IMR-90 (cell line): ENCODE measurements at regions not wholly inside any gene's neighbourhood (a gene's known extent, or its start where the extent isn't known, plus 50 kb on each side); places are given as distances from the start of the nearest gene placed in this dataset.

Experiments
- ATAC-seq: fragments of 200-7000 bp; cut with Tn5 transposase; 2 replicates; pipeline ENCODE4 v1.9.1; 2020; ENCODE audit warnings: low read depth, mild to moderate bottlenecking, moderate library complexity
- BruUV-seq: library from RNA; stranded (reverse); fragments of 400-500 nt; replicated peaks from 2 replicates; lab custom pipeline; 2021; lab: Mats Ljungman, UMichigan
- CTCF ChIA-PET: fragments of 300-600 bp; formaldehyde crosslinking; extraction: SDS; loops from one replicate; lab custom pipeline; 2021; ENCODE audit warnings: antibody characterized with exemption; lab: Yijun Ruan, JAX
- POLR2A ChIA-PET: fragments of 300-600 bp; sonication (Branson Sonifier 250); formaldehyde crosslinking; loops from one replicate; lab custom pipeline; 2022; ENCODE audit warnings: antibody characterized with exemption; ENCODE audit not compliant: unreplicated experiment; lab: Charles Lee
- DNase-seq: peaks from one replicate; pipeline ENCODE4 v3.0.0; 2013
- H2AFZ ChIP-seq: replicated peaks from 2 replicates; pipeline ENCODE3; 2013; ENCODE audit warnings: low read length, mild to moderate bottlenecking; ENCODE audit not compliant: poor library complexity
- H2AK5ac ChIP-seq: 2 replicates; pipeline ENCODE4 v1.6.1; 2013; ENCODE audit warnings: low read depth, low read length, inconsistent platforms
- H2AK9ac ChIP-seq: replicated peaks from 2 replicates; pipeline ENCODE3; 2013; ENCODE audit warnings: mild to moderate bottlenecking, low read depth, low read length, moderate library complexity; ENCODE audit not compliant: poor library complexity
- H2BK120ac ChIP-seq: 2 replicates; pipeline ENCODE4 v1.6.1; 2013; ENCODE audit warnings: low read depth, low read length, inconsistent platforms
- H2BK15ac ChIP-seq: 3 replicates; pipeline ENCODE4 v1.6.1; 2013; ENCODE audit warnings: low read depth, low read length, inconsistent platforms
- H2BK20ac ChIP-seq: 2 replicates; pipeline ENCODE4 v1.6.1; 2013; ENCODE audit warnings: low read depth, mild to moderate bottlenecking, inconsistent platforms, low read length, moderate library complexity
- H2BK5ac ChIP-seq: 2 replicates; pipeline ENCODE4 v1.6.1; 2013; ENCODE audit warnings: mild to moderate bottlenecking, low read depth, low read length, inconsistent platforms; ENCODE audit not compliant: poor library complexity, severe bottlenecking
- H3K14ac ChIP-seq: replicated peaks from 2 replicates; pipeline ENCODE4 v1.6.1; 2013; ENCODE audit warnings: low read depth, low read length, inconsistent platforms
- H3K18ac ChIP-seq: 2 replicates; pipeline ENCODE4 v1.6.1; 2013; ENCODE audit warnings: low read depth, low read length, control low read depth
- H3K23ac ChIP-seq: 2 replicates; pipeline ENCODE4 v1.6.1; 2013; ENCODE audit warnings: low read depth, low read length, inconsistent platforms
- H3K27ac ChIP-seq: 2 replicates; pipeline ENCODE4 v1.5.1; 2013; ENCODE audit warnings: mild to moderate bottlenecking, control low read depth, low read length; ENCODE audit not compliant: insufficient read depth
- H3K27me3 ChIP-seq: 2 replicates; pipeline ENCODE4 v1.6.1; 2013; ENCODE audit warnings: low read length; ENCODE audit not compliant: control insufficient read depth, insufficient read depth
- H3K36me3 ChIP-seq: 2 replicates; pipeline ENCODE4 v1.6.1; 2013; ENCODE audit warnings: low read length, mixed read lengths; ENCODE audit not compliant: control insufficient read depth, insufficient read depth
- H3K4ac ChIP-seq: 2 replicates; pipeline ENCODE4 v1.6.1; 2013; ENCODE audit warnings: low read depth, low read length, inconsistent platforms
- H3K4me1 ChIP-seq: 2 replicates; pipeline ENCODE4 v1.6.1; 2013; ENCODE audit warnings: low read length, mixed read lengths; ENCODE audit not compliant: control insufficient read depth, insufficient read depth
- H3K4me2 ChIP-seq: 2 replicates; pipeline ENCODE4 v1.6.1; 2013; ENCODE audit warnings: low read depth, mild to moderate bottlenecking, control low read depth, low read length, moderate library complexity
- H3K4me3 ChIP-seq: 2 replicates; pipeline ENCODE4 v1.5.1; 2013; ENCODE audit warnings: low read depth, mild to moderate bottlenecking, control low read depth, low read length, moderate library complexity; ENCODE audit not compliant: insufficient read depth
- H3K56ac ChIP-seq: 2 replicates; pipeline ENCODE4 v1.6.1; 2013; ENCODE audit warnings: low read length, inconsistent platforms; ENCODE audit not compliant: insufficient read depth; ENCODE audit errors: extremely low read depth
- H3K79me1 ChIP-seq, 2 experiments: 2 replicates each; pipeline ENCODE4 v1.6.1; 2013; ENCODE audit warnings: low read length in 2 of 2, inconsistent platforms in 1 of 2, low read depth in 1 of 2
- H3K9ac ChIP-seq: 2 replicates; pipeline ENCODE4 v1.6.1; 2013; ENCODE audit warnings: low read depth, low read length, control low read depth
- H3K9me1 ChIP-seq: 2 replicates; pipeline ENCODE4 v1.6.1; 2013; ENCODE audit warnings: low read length, inconsistent platforms; ENCODE audit not compliant: insufficient read depth
- H3K9me3 ChIP-seq: 2 replicates; pipeline ENCODE4 v1.6.1; 2013; ENCODE audit warnings: low read length; ENCODE audit not compliant: control insufficient read depth, insufficient read depth
- H4K20me1 ChIP-seq: 2 replicates; pipeline ENCODE4 v1.6.1; 2013; ENCODE audit warnings: low read length, inconsistent platforms; ENCODE audit not compliant: insufficient read depth
- H4K5ac ChIP-seq: 2 replicates; pipeline ENCODE4 v1.6.1; 2013; ENCODE audit warnings: mild to moderate bottlenecking, low read depth, low read length, control low read depth
- H4K8ac ChIP-seq, 2 experiments: 2 replicates each; pipeline ENCODE4 v1.6.1; 2013; ENCODE audit warnings: low read depth in 2 of 2, low read length in 2 of 2, control low read depth in 1 of 2, inconsistent platforms in 1 of 2
- H4K91ac ChIP-seq: 2 replicates; pipeline ENCODE4 v1.6.1; 2013; ENCODE audit warnings: low read depth, low read length, inconsistent platforms; ENCODE audit not compliant: insufficient read depth
- BHLHE40 ChIP-seq: fragments of 150-350 bp; IDR thresholded peaks from 2 replicates; pipeline ENCODE4 v1.6.1; 2016; ENCODE audit warnings: mild to moderate bottlenecking, low read depth, low read length
- CEBPB ChIP-seq: IDR thresholded peaks from 2 replicates; pipeline ENCODE4 v1.6.1; 2012; ENCODE audit warnings: low read depth, low read length, improper control_type of control experiment
- CTCF ChIP-seq: conservative IDR thresholded peaks from 2 replicates; pipeline ENCODE4 v1.5.1; 2012; ENCODE audit warnings: mild to moderate bottlenecking, low read depth, low read length, improper control_type of control experiment
- ELK1 ChIP-seq: fragments of 150-350 bp; IDR thresholded peaks from 2 replicates; pipeline ENCODE4 v1.6.1; 2016; ENCODE audit warnings: low read depth, mild to moderate bottlenecking, low read length, moderate library complexity, borderline replicate concordance
- MAFK ChIP-seq: IDR thresholded peaks from 2 replicates; pipeline ENCODE4 v1.6.1; 2012; ENCODE audit warnings: low read depth, low read length, improper control_type of control experiment
- MAZ ChIP-seq: IDR thresholded peaks from 2 replicates; pipeline ENCODE4 v1.6.1; 2012; ENCODE audit warnings: low read depth, mild to moderate bottlenecking, low read length, improper control_type of control experiment, moderate library complexity, borderline replicate concordance
- MXI1 ChIP-seq: IDR thresholded peaks from 2 replicates; pipeline ENCODE4 v1.6.1; 2012; ENCODE audit warnings: low read depth, mild to moderate bottlenecking, low read length, moderate library complexity, borderline replicate concordance
- NFE2L2 ChIP-seq: fragments of 150-350 bp; IDR thresholded peaks from 2 replicates; pipeline ENCODE4 v1.6.1; 2016; ENCODE audit warnings: low read depth, mild to moderate bottlenecking, low read length
- POLR2A ChIP-seq: IDR thresholded peaks from 2 replicates; pipeline ENCODE4 v1.6.1; 2012; ENCODE audit warnings: mild to moderate bottlenecking, low read depth, low read length
- RAD21 ChIP-seq: IDR thresholded peaks from 2 replicates; pipeline ENCODE4 v1.6.1; 2012; ENCODE audit warnings: low read length, improper control_type of control experiment
- RCOR1 ChIP-seq: IDR thresholded peaks from 2 replicates; pipeline ENCODE4 v1.6.1; 2012; ENCODE audit warnings: mild to moderate bottlenecking, low read length, improper control_type of control experiment; ENCODE audit not compliant: insufficient replicate concordance
- SMC3 ChIP-seq: fragments of 150-350 bp; IDR thresholded peaks from 2 replicates; pipeline ENCODE4 v1.6.1; 2016; ENCODE audit warnings: low read depth, mild to moderate bottlenecking, antibody characterized with exemption, low read length, moderate library complexity
- WGBS, 2 experiments: methylation state at CpG; one replicate each; pipeline versions ENCODE4 v1.1.5 to v1.1.7; 2013; ENCODE audit warnings: missing lambda C conversion rate in 2 of 2; ENCODE audit not compliant: insufficient read length in 1 of 2; ENCODE audit errors: extremely low coverage in 2 of 2; 5-methylcytosine and 5-hydroxymethylcytosine counted together
- dilution Hi-C: fragments of 300-500 bp; cut with HindIII; formaldehyde crosslinking; loops from one replicate; pipeline ENCODE4 v1.14.3; 2018; ENCODE audit warnings: low sequenced_read_pairs; ENCODE audit not compliant: unreplicated experiment
- in situ Hi-C: fragments of 300-500 bp; cut with MboI; formaldehyde crosslinking; loops from 3 replicates; pipeline ENCODE4 v1.14.3; 2019; ENCODE audit warnings: low sequenced_read_pairs, inconsistent platforms, mixed read lengths
- intact Hi-C: fragments of 100-400 bp; cut with micrococcal nuclease; formaldehyde crosslinking; loops from 2 replicates; pipeline ENCODE4 v1.10.0; 2022
- TF ChIP-seq, protein P1 (sequence below): fragments of 150-350 bp; IDR thresholded peaks from 2 replicates; pipeline ENCODE4 v1.6.1; 2017; ENCODE audit warnings: mild to moderate bottlenecking, antibody characterized with exemption, low read length, low read depth

DNA sequence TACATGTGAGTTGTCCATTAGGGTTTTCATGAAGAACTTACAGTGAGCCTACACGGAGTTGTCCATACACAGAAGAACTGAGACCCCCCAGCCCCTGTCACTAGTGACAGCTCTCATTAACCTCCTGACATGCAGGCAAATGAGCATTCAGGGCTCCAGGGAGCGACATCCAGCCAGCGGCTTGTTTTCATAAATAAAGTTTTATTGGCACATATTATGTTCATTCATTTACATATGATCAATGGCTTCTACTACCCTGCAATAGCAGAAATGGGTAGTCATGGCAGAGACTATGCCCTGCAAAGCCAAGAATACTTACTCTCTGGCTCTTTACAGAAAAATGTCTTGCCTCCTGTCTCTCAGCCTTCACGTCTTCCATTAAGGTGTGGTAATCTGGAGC lies 553.5 kb downstream of the EDEM1 start:
- H4K20me1 ChIP-seq: no peaks in the 10 kb centered on the region
- H2BK5ac ChIP-seq: no peak overlapping the region
- no peak overlapping the region for H2BK15ac ChIP-seq
- TF ChIP-seq NFE2L2 (no peak), RCOR1 (no peak), SMC3 (no peak), RAD21 (no peak), ELK1 (no peak), CEBPB (no peak), MAZ (no peak), CTCF (no peak), POLR2A (no peak), BHLHE40 (no peak), MAFK (no peak), MXI1 (no peak)
- TF ChIP-seq, protein P1, sequence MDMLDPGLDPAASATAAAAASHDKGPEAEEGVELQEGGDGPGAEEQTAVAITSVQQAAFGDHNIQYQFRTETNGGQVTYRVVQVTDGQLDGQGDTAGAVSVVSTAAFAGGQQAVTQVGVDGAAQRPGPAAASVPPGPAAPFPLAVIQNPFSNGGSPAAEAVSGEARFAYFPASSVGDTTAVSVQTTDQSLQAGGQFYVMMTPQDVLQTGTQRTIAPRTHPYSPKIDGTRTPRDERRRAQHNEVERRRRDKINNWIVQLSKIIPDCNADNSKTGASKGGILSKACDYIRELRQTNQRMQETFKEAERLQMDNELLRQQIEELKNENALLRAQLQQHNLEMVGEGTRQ: no peak
- no peak overlapping the region for H3K4me3 ChIP-seq
- no peak overlapping the region for H2BK20ac ChIP-seq
- no peak overlapping the region for H3K4me2 ChIP-seq
- H4K91ac ChIP-seq: no peak overlapping the region
- no peaks in the 10 kb centered on the region for H3K27me3 ChIP-seq
- H2AK5ac ChIP-seq: no peak overlapping the region
- BruUV-seq: no TSS peak
- no peak overlapping the region for H3K14ac ChIP-seq
- peaks cover 9% of the 10 kb centered on the region; the same call in 1 of the 2 replicates for H3K9me3 ChIP-seq
- no peak overlapping the region for H2AFZ ChIP-seq
- no peak overlapping the region for H2BK120ac ChIP-seq
- no peaks in the 10 kb centered on the region for H3K9me1 ChIP-seq
- intact Hi-C loops: no loop called here
- DNase-seq (no peak), ATAC-seq (no peak)
- dilution Hi-C loops: no loop called here
- H2AK9ac ChIP-seq: no peak overlapping the region
- H3K4ac ChIP-seq: no peak overlapping the region
- no peaks in the 10 kb centered on the region for H3K79me1 ChIP-seq
- no peak overlapping the region for H3K56ac ChIP-seq
- H4K5ac ChIP-seq: no peak overlapping the region
- no peak overlapping the region for H3K18ac ChIP-seq
- WGBS, 2 experiments: no CpG with 5 or more reads among the region's 4 CpGs
- no peak overlapping the region for H4K8ac ChIP-seq
- POLR2A ChIA-PET: no interaction called here
- no peaks in the 10 kb centered on the region for H3K36me3 ChIP-seq
- H3K23ac ChIP-seq: no peak overlapping the region
- H3K9ac ChIP-seq: no peak overlapping the region
- in situ Hi-C loops: no loop called here
- H3K27ac ChIP-seq: no peak overlapping the region
- H3K4me1 ChIP-seq: no peaks in the 10 kb centered on the region
- CTCF ChIA-PET: no interaction called here
